22Rv1 (cell line): ENCODE measurements at regions not wholly inside any gene's neighbourhood (a gene's known extent, or its start where the extent isn't known, plus 50 kb on each side); places are given as distances from the start of the nearest gene placed in this dataset.
"Not testable (repeated sequence)": the region's sequence is repeated elsewhere in the genome, so short reads cannot be mapped to it uniquely, and the experiment has no call there.

ENCODE experiments used
- CTCF ChIP-seq: fragments of 450-650 bp; IDR thresholded peaks from 2 replicates; pipeline ENCODE4 v1.5.1; 2017; ENCODE audit warnings: mild to moderate bottlenecking
- ZFX ChIP-seq: fragments of 450-650 bp; IDR thresholded peaks from 2 replicates; pipeline ENCODE4 v1.6.1; 2017; ENCODE audit warnings: antibody characterized with exemption, borderline replicate concordance

- not testable (repeated sequence) for TF ChIP-seq ZFX, CTCF
Measured at GRCh38 chr2:89236832-89237450, 545.5 kb downstream of the RPIA start.
